PC-3 (cell line): ENCODE measurements at regions not wholly inside any gene's neighbourhood (a gene's known extent, or its start where the extent isn't known, plus 50 kb on each side); places are given as distances from the start of the nearest gene placed in this dataset.

Source experiments
- ATAC-seq: fragments of 200-7000 bp; cut with Tn5 transposase; 2 replicates; pipeline ENCODE4 v1.9.1; 2020; ENCODE audit warnings: mild to moderate bottlenecking, moderate library complexity
- BruUV-seq: library from RNA; stranded (reverse); fragments of 400-500 nt; replicated peaks from 2 replicates; lab custom pipeline; 2021; lab: Mats Ljungman, UMichigan
- CTCF ChIA-PET: fragments of 300-600 bp; sonication (Branson Sonifier 250); formaldehyde crosslinking; loops from one replicate; lab custom pipeline; 2022; ENCODE audit warnings: antibody characterized with exemption; lab: Charles Lee
- POLR2A ChIA-PET: fragments of 300-600 bp; sonication (Branson Sonifier 250); formaldehyde crosslinking; loops from one replicate; lab custom pipeline; 2022; ENCODE audit warnings: antibody characterized with exemption; ENCODE audit not compliant: unreplicated experiment; lab: Charles Lee
- DNase-seq: peaks from one replicate; pipeline ENCODE4 v3.0.0-alpha.2; 2015
- H2AFZ ChIP-seq: fragments of 300-600 bp; sonication (generic); 2 replicates; pipeline ENCODE4 v1.6.0; 2016; ENCODE audit warnings: antibody characterized with exemption, low read length
- H3F3A ChIP-seq: fragments of 300-600 bp; sonication (generic); one replicate; pipeline ENCODE4 v1.6.0; 2017; ENCODE audit warnings: antibody characterized with exemption, low read length, control low read depth, mild to moderate bottlenecking; ENCODE audit not compliant: unreplicated experiment
- H3K27ac ChIP-seq: fragments of 300-600 bp; sonication (generic); 2 replicates; pipeline ENCODE4 v1.5.1; 2016; ENCODE audit warnings: mild to moderate bottlenecking, low read length
- H3K27me3 ChIP-seq: fragments of 300-600 bp; sonication (generic); 2 replicates; pipeline ENCODE4 v1.6.1; 2016; ENCODE audit warnings: low read length, mixed read lengths
- H3K36me3 ChIP-seq: fragments of 300-600 bp; sonication (generic); 2 replicates; pipeline ENCODE4 v1.6.1; 2016; ENCODE audit warnings: low read depth, mixed run types, low read length, mixed read lengths
- H3K4me1 ChIP-seq: fragments of 300-600 bp; sonication (generic); 2 replicates; pipeline ENCODE4 v1.5.1; 2016; ENCODE audit warnings: low read length; ENCODE audit not compliant: insufficient read depth
- H3K4me2 ChIP-seq: fragments of 300-600 bp; sonication (generic); 2 replicates; pipeline ENCODE4 v1.6.0; 2016; ENCODE audit warnings: low read length
- H3K4me3 ChIP-seq: fragments of 300-600 bp; sonication (generic); 2 replicates; pipeline ENCODE4 v1.5.1; 2016; ENCODE audit warnings: mild to moderate bottlenecking, low read length, mixed read lengths
- H3K79me2 ChIP-seq: fragments of 300-600 bp; sonication (generic); 2 replicates; pipeline ENCODE4 v1.6.1; 2017; ENCODE audit warnings: low read length, mixed read lengths
- H3K9ac ChIP-seq: fragments of 300-600 bp; sonication (generic); 2 replicates; pipeline ENCODE4 v1.6.0; 2016; ENCODE audit warnings: mild to moderate bottlenecking, low read length
- H3K9me2 ChIP-seq: fragments of 300-600 bp; sonication (generic); replicated peaks from 2 replicates; pipeline ENCODE4 v1.6.1; 2016; ENCODE audit warnings: mixed run types, low read length, mixed read lengths
- H3K9me3 ChIP-seq: fragments of 300-600 bp; sonication (generic); 2 replicates; pipeline ENCODE4 v1.6.1; 2016; ENCODE audit warnings: low read length, mixed read lengths
- H4K20me1 ChIP-seq: fragments of 300-600 bp; sonication (generic); 2 replicates; pipeline ENCODE4 v1.6.1; 2016; ENCODE audit warnings: low read length, mixed read lengths
- CTCF ChIP-seq: fragments of 300-600 bp; sonication (generic); conservative IDR thresholded peaks from 2 replicates; pipeline ENCODE4 v1.5.1; 2017; ENCODE audit warnings: antibody characterized with exemption, low read depth, mild to moderate bottlenecking, low read length
- EZH2 ChIP-seq: fragments of 300-600 bp; sonication (generic); IDR thresholded peaks from one replicate; pipeline ENCODE4 v1.6.1; 2017; ENCODE audit warnings: antibody characterized with exemption, mild to moderate bottlenecking, low read length; ENCODE audit not compliant: unreplicated experiment
- EZH2phosphoT487 ChIP-seq: fragments of 300-600 bp; sonication (generic); IDR thresholded peaks from 2 replicates; pipeline ENCODE4 v1.6.1; 2018; ENCODE audit warnings: mild to moderate bottlenecking, antibody characterized with exemption, low read length, borderline replicate concordance
- intact Hi-C: fragments of 100-400 bp; cut with micrococcal nuclease; formaldehyde crosslinking; loops from 2 replicates; pipeline ENCODE4 v1.9.0; 2023

- Histone ChIP-seq H3K4me1 (no peaks in the 10 kb centered on the region), H3K4me3 (no peak overlapping the region), H3K9me3 (no peaks in the 10 kb centered on the region), H3K79me2 (no peaks in the 10 kb centered on the region), H2AFZ (no peak overlapping the region), H3K9me2 (no peaks in the 10 kb centered on the region), H3K36me3 (no peaks in the 10 kb centered on the region), H4K20me1 (no peaks in the 10 kb centered on the region), H3K9ac (no peak overlapping the region), H3F3A (no peaks in the 10 kb centered on the region), H3K27me3 (no peaks in the 10 kb centered on the region), H3K4me2 (no peak overlapping the region), H3K27ac (no peak overlapping the region)
- ChIA-PET POLR2A (no interaction called here), CTCF (no interaction called here)
- TF ChIP-seq EZH2phosphoT487, result no peak
- TF ChIP-seq EZH2, result no peak
- TF ChIP-seq CTCF, result no peak
- intact Hi-C loops, result no loop called here
- DNase-seq, result peak; percentile 15
- peak; percentile 55 for ATAC-seq
- no TSS peak for BruUV-seq
These were observed 130.5 kb upstream of the EPHA7 start for GRCh38 chr6:93549868-93550267.

GRCh38 chr6:93524671-93525451, 105.5 kb upstream of the EPHA7 start:
- DNase-seq (no peak), ATAC-seq (no peak)
- no peak overlapping the region for H3K27ac ChIP-seq
- no peak overlapping the region for H3K4me2 ChIP-seq
- no peaks in the 10 kb centered on the region for H3F3A ChIP-seq
- no peaks in the 10 kb centered on the region for H4K20me1 ChIP-seq
- no peak for TF ChIP-seq EZH2phosphoT487
- no peak for TF ChIP-seq EZH2
- no peak for TF ChIP-seq CTCF
- H2AFZ ChIP-seq, result no peak overlapping the region
- BruUV-seq, result no TSS peak
- H3K9me3 ChIP-seq, result no peaks in the 10 kb centered on the region
- no peak overlapping the region for H3K4me3 ChIP-seq
- no peak overlapping the region for H3K9ac ChIP-seq
- no peaks in the 10 kb centered on the region for H3K27me3 ChIP-seq
- CTCF ChIA-PET, result no interaction called here
- H3K36me3 ChIP-seq, result no peaks in the 10 kb centered on the region
- H3K4me1 ChIP-seq, result no peaks in the 10 kb centered on the region
- POLR2A ChIA-PET, result no interaction called here
- intact Hi-C loops, result no loop called here
- H3K9me2 ChIP-seq, result no peaks in the 10 kb centered on the region
- no peaks in the 10 kb centered on the region for H3K79me2 ChIP-seq

- no peaks in the 10 kb centered on the region for H3F3A ChIP-seq
- H3K27ac ChIP-seq, result no peak overlapping the region
- DNase-seq (no peak), ATAC-seq (no peak)
- H3K36me3 ChIP-seq, result no peaks in the 10 kb centered on the region
- no peaks in the 10 kb centered on the region for H3K9me2 ChIP-seq
- no peak overlapping the region for H3K4me3 ChIP-seq
- no peak overlapping the region for H3K9ac ChIP-seq
- no peak overlapping the region for H3K4me2 ChIP-seq
- no TSS peak for BruUV-seq
- intact Hi-C loops, result no loop called here
- H3K79me2 ChIP-seq, result no peaks in the 10 kb centered on the region
- H3K4me1 ChIP-seq, result no peaks in the 10 kb centered on the region
- ChIA-PET POLR2A (no interaction called here), CTCF (no interaction called here)
- no peaks in the 10 kb centered on the region for H3K9me3 ChIP-seq
- no peak for TF ChIP-seq CTCF
- no peak for TF ChIP-seq EZH2
- TF ChIP-seq EZH2phosphoT487, result no peak
- H4K20me1 ChIP-seq, result no peaks in the 10 kb centered on the region
- no peaks in the 10 kb centered on the region for H3K27me3 ChIP-seq
- no peak overlapping the region for H2AFZ ChIP-seq
These were observed 104.0 kb upstream of the EPHA7 start for GRCh38 chr6:93523365-93523764.
